GM23338 (cell line): ENCODE measurements at regions not wholly inside any gene's neighbourhood (a gene's known extent, or its start where the extent isn't known, plus 50 kb on each side); places are given as distances from the start of the nearest gene placed in this dataset.

Experiments used
- ATAC-seq: fragments of 200-7000 bp; cut with Tn5 transposase; 3 replicates; pipeline ENCODE4 v1.9.1; 2020
- DNase-seq: peaks from one replicate; pipeline ENCODE4 v3.0.0-alpha.2; 2015; ENCODE audit warnings: low spot score
- H2AFZ ChIP-seq: fragments of 200-600 bp; sonication (generic); 2 replicates; pipeline ENCODE4 v1.8.0; 2016; ENCODE audit warnings: antibody characterized with exemption, mild to moderate bottlenecking, moderate library complexity
- H3F3A ChIP-seq: fragments of 200-600 bp; sonication (generic); replicated peaks from 2 replicates; pipeline ENCODE4 v1.8.0; 2017; ENCODE audit warnings: antibody characterized with exemption, mixed run types, low read depth
- H3K27ac ChIP-seq: fragments of 200-600 bp; sonication (generic); 2 replicates; pipeline ENCODE4 v1.6.1; 2016; ENCODE audit warnings: low read depth
- H3K27me3 ChIP-seq: fragments of 200-600 bp; sonication (generic); 2 replicates; pipeline ENCODE4 v1.8.0; 2016; ENCODE audit warnings: mild to moderate bottlenecking, mixed run types, moderate library complexity; ENCODE audit not compliant: insufficient read depth
- H3K36me3 ChIP-seq: fragments of 200-600 bp; sonication (generic); 2 replicates; pipeline ENCODE4 v1.8.0; 2016; ENCODE audit warnings: mild to moderate bottlenecking; ENCODE audit not compliant: insufficient read depth
- H3K4me1 ChIP-seq: fragments of 200-600 bp; sonication (generic); 2 replicates; pipeline ENCODE4 v1.8.0; 2016; ENCODE audit warnings: mild to moderate bottlenecking, moderate library complexity; ENCODE audit not compliant: insufficient read depth
- H3K4me2 ChIP-seq: fragments of 200-600 bp; sonication (generic); 2 replicates; pipeline ENCODE4 v1.7.1; 2017; ENCODE audit warnings: mixed run types
- H3K4me3 ChIP-seq: fragments of 200-600 bp; sonication (generic); 2 replicates; pipeline ENCODE4 v1.6.1; 2016; ENCODE audit warnings: mixed run types
- H3K79me2 ChIP-seq: fragments of 200-600 bp; sonication (generic); replicated peaks from 2 replicates; pipeline ENCODE4 v1.8.0; 2017; ENCODE audit warnings: mild to moderate bottlenecking; ENCODE audit not compliant: insufficient read depth
- H3K9me2 ChIP-seq: fragments of 200-600 bp; sonication (generic); 2 replicates; pipeline ENCODE4 v1.8.0; 2017; ENCODE audit not compliant: insufficient read depth
- H4K20me1 ChIP-seq: fragments of 200-600 bp; sonication (generic); replicated peaks from 2 replicates; pipeline ENCODE4 v1.8.0; 2017; ENCODE audit warnings: mild to moderate bottlenecking; ENCODE audit not compliant: insufficient read depth
- H3K27ac Mint-ChIP-seq: 2 replicates; pipeline ENCODE4 v1.8.0; 2020; ENCODE audit warnings: inconsistent platforms, mild to moderate bottlenecking, moderate library complexity, mixed read lengths
- H3K27me3 Mint-ChIP-seq: 3 replicates; pipeline ENCODE4 v1.8.0; 2022; ENCODE audit warnings: low read depth, mild to moderate bottlenecking, moderate library complexity, mixed read lengths, inconsistent platforms; ENCODE audit not compliant: insufficient read depth, poor library complexity
- H3K36me3 Mint-ChIP-seq: 3 replicates; pipeline ENCODE4 v1.8.0; 2021; ENCODE audit warnings: low read depth, mild to moderate bottlenecking, inconsistent platforms, moderate library complexity, mixed read lengths
- H3K4me1 Mint-ChIP-seq: 3 replicates; pipeline ENCODE4 v1.8.0; 2020; ENCODE audit warnings: mild to moderate bottlenecking, inconsistent platforms, mixed read lengths
- H3K4me3 Mint-ChIP-seq: 3 replicates; pipeline ENCODE4 v1.8.0; 2021; ENCODE audit warnings: moderate library complexity, mild to moderate bottlenecking, inconsistent platforms, mixed read lengths
- H3K9me3 Mint-ChIP-seq: 3 replicates; pipeline ENCODE4 v1.8.0; 2020; ENCODE audit warnings: moderate library complexity, mild to moderate bottlenecking, inconsistent platforms, mixed read lengths
- CREB1 ChIP-seq: fragments of 250-450 bp; sonication (Bioruptor Pico); IDR thresholded peaks from 2 replicates; pipeline ENCODE4 v1.5.0; 2020; ENCODE audit warnings: low read depth, mild to moderate bottlenecking, moderate library complexity
- EZH2phosphoT487 ChIP-seq: fragments of 200-600 bp; sonication (generic); IDR thresholded peaks from one replicate; pipeline ENCODE4 v1.8.1; 2018; ENCODE audit warnings: antibody characterized with exemption; ENCODE audit not compliant: unreplicated experiment
- JUNB ChIP-seq: IDR thresholded peaks from one replicate; pipeline ENCODE4 v1.6.1; 2016; ENCODE audit warnings: antibody characterized with exemption; ENCODE audit not compliant: unreplicated experiment
- NANOG ChIP-seq: IDR thresholded peaks from 2 replicates; pipeline ENCODE4 v1.6.1; 2016; ENCODE audit warnings: antibody characterized with exemption, borderline replicate concordance
- STAT1 ChIP-seq: IDR thresholded peaks from one replicate; pipeline ENCODE4 v1.6.1; 2016; ENCODE audit warnings: antibody characterized with exemption; ENCODE audit not compliant: unreplicated experiment
- ZNF114 ChIP-seq: fragments of 250-450 bp; sonication (Bioruptor Pico); IDR thresholded peaks from 2 replicates; pipeline ENCODE4 v1.5.0; 2020; ENCODE audit warnings: mild to moderate bottlenecking, moderate library complexity
- ZNF331 ChIP-seq: fragments of 250-450 bp; sonication (Bioruptor Pico); IDR thresholded peaks from 2 replicates; pipeline ENCODE4 v1.5.0; 2020; ENCODE audit warnings: low read depth, mild to moderate bottlenecking, moderate library complexity
- TF ChIP-seq, protein P1 (sequence below): fragments of 250-450 bp; sonication (Bioruptor Pico); IDR thresholded peaks from 2 replicates; pipeline ENCODE4 v1.5.0; 2020; ENCODE audit warnings: mild to moderate bottlenecking, moderate library complexity
- TF ChIP-seq, protein P2 (sequence below), 2 experiments: fragments of 200-600 bp in 1 of 2; sonication (generic) in 1 of 2; conservative IDR thresholded peaks; 2 replicates each; pipeline versions ENCODE4 v1.5.1 to v1.6.1; 2016 to 2017; ENCODE audit warnings: antibody characterized with exemption in 2 of 2, low read depth in 2 of 2, mild to moderate bottlenecking in 2 of 2, moderate library complexity in 1 of 2

DNA sequence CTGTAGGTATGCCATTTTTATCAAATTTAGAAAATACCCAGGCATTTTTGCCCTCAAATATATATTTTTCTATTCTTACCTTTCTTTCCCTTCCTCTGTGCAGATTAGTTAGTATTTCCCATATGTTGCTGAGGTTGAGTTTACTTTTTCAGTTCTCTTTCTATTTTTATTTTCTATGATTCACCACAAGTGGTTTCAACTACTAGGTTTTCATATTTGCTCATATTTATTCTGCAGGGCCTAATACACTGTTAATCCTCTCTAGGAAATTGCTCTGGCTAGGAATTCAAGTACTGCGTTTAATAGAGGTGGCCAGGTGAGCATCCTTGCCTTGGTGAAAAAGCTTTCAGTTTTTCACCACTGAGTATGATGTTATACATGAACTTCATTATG, 1535.3 kb upstream of the PCDH10 start (continued):
- TF ChIP-seq, protein P1, sequence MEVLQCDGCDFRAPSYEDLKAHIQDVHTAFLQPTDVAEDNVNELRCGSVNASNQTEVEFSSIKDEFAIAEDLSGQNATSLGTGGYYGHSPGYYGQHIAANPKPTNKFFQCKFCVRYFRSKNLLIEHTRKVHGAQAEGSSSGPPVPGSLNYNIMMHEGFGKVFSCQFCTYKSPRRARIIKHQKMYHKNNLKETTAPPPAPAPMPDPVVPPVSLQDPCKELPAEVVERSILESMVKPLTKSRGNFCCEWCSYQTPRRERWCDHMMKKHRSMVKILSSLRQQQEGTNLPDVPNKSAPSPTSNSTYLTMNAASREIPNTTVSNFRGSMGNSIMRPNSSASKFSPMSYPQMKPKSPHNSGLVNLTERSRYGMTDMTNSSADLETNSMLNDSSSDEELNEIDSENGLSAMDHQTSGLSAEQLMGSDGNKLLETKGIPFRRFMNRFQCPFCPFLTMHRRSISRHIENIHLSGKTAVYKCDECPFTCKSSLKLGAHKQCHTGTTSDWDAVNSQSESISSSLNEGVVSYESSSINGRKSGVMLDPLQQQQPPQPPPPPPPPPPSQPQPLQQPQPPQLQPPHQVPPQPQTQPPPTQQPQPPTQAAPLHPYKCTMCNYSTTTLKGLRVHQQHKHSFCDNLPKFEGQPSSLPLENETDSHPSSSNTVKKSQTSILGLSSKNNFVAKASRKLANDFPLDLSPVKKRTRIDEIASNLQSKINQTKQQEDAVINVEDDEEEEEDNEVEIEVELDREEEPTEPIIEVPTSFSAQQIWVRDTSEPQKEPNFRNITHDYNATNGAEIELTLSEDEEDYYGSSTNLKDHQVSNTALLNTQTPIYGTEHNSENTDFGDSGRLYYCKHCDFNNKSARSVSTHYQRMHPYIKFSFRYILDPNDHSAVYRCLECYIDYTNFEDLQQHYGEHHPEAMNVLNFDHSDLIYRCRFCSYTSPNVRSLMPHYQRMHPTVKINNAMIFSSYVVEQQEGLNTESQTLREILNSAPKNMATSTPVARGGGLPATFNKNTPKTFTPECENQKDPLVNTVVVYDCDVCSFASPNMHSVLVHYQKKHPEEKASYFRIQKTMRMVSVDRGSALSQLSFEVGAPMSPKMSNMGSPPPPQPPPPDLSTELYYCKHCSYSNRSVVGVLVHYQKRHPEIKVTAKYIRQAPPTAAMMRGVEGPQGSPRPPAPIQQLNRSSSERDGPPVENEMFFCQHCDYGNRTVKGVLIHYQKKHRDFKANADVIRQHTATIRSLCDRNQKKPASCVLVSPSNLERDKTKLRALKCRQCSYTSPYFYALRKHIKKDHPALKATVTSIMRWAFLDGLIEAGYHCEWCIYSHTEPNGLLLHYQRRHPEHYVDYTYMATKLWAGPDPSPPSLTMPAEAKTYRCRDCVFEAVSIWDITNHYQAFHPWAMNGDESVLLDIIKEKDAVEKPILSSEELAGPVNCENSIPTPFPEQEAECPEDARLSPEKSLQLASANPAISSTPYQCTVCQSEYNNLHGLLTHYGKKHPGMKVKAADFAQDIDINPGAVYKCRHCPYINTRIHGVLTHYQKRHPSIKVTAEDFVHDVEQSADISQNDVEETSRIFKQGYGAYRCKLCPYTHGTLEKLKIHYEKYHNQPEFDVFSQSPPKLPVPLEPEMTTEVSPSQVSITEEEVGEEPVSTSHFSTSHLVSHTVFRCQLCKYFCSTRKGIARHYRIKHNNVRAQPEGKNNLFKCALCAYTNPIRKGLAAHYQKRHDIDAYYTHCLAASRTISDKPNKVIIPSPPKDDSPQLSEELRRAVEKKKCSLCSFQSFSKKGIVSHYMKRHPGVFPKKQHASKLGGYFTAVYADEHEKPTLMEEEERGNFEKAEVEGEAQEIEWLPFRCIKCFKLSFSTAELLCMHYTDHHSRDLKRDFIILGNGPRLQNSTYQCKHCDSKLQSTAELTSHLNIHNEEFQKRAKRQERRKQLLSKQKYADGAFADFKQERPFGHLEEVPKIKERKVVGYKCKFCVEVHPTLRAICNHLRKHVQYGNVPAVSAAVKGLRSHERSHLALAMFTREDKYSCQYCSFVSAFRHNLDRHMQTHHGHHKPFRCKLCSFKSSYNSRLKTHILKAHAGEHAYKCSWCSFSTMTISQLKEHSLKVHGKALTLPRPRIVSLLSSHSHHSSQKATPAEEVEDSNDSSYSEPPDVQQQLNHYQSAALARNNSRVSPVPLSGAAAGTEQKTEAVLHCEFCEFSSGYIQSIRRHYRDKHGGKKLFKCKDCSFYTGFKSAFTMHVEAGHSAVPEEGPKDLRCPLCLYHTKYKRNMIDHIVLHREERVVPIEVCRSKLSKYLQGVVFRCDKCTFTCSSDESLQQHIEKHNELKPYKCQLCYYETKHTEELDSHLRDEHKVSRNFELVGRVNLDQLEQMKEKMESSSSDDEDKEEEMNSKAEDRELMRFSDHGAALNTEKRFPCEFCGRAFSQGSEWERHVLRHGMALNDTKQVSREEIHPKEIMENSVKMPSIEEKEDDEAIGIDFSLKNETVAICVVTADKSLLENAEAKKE (CRISPR knock-in tag): no peak
- TF ChIP-seq NANOG (no peak), ZNF114 (CRISPR knock-in tag) (no peak), STAT1 (no peak)

DNA sequence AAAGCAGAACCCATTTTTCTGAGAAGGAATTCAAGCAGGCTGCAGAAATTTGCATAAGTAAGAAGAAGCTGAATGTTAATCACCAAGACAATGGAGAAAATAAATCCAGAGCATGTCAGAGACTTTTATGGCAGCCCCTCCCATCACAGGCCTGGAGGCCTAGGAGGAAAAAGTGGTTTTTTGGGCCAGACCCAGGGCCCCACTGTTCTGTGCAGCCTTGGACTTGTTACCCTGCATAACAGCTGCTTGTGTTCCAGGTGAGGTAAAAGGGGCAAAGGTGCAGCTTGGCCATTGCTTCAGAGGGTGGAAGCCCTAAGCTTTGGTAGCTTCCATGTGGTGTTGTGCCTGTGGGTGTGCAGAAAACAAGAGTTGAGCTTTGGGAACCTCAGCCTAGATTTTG, 1516.2 kb upstream of the PCDH10 start:
- Histone ChIP-seq H3F3A (no peaks in the 10 kb centered on the region), H3K79me2 (no peaks in the 10 kb centered on the region), H4K20me1 (no peaks in the 10 kb centered on the region), H3K4me3 (no peak overlapping the region), H3K36me3 (peaks cover 7% of the 10 kb centered on the region; the same call in 1 of the 2 replicates), H3K4me1 (no peaks in the 10 kb centered on the region), H3K27me3 (no peaks in the 10 kb centered on the region), H3K27ac (no peak overlapping the region), H3K9me2 (0 out of 2 replicates have a peak, but pooled peaks cover 9% of the 10 kb centered on the region), H3K4me2 (no peak overlapping the region), H2AFZ (no peak overlapping the region)
- Mint-ChIP-seq H3K36me3 (peaks cover 38% of the 10 kb centered on the region), H3K4me3 (no peak overlapping the region), H3K27ac (no peak overlapping the region), H3K4me1 (no peaks in the 10 kb centered on the region), H3K9me3 (peaks cover 43% of the 10 kb centered on the region), H3K27me3 (peaks cover 2% of the 10 kb centered on the region)
- ATAC-seq (no peak), DNase-seq (no peak)
- TF ChIP-seq ZNF331 (CRISPR knock-in tag) (no peak), CREB1 (CRISPR knock-in tag) (no peak), JUNB (no peak), NANOG (no peak), EZH2phosphoT487 (no peak)
- TF ChIP-seq, protein P1 (CRISPR knock-in tag): no peak
- TF ChIP-seq, protein P2, sequence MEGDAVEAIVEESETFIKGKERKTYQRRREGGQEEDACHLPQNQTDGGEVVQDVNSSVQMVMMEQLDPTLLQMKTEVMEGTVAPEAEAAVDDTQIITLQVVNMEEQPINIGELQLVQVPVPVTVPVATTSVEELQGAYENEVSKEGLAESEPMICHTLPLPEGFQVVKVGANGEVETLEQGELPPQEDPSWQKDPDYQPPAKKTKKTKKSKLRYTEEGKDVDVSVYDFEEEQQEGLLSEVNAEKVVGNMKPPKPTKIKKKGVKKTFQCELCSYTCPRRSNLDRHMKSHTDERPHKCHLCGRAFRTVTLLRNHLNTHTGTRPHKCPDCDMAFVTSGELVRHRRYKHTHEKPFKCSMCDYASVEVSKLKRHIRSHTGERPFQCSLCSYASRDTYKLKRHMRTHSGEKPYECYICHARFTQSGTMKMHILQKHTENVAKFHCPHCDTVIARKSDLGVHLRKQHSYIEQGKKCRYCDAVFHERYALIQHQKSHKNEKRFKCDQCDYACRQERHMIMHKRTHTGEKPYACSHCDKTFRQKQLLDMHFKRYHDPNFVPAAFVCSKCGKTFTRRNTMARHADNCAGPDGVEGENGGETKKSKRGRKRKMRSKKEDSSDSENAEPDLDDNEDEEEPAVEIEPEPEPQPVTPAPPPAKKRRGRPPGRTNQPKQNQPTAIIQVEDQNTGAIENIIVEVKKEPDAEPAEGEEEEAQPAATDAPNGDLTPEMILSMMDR (conservative IDR thresholded peaks at IDR 0.05; ENCODE audit: low read depth in 2 of 2): no peak
